ENCODE measurements at regions not wholly inside any gene's neighbourhood (a gene's known extent, or its start where the extent isn't known, plus 50 kb on each side); places are given as distances from the start of the nearest gene placed in this dataset.

GRCh38 chr2:223220658-223220925 is 168.6 kb downstream of the KCNE4 start:
- TF ChIP-seq ARID4B (CRISPR knock-in tag; IDR thresholded peaks at IDR 0.05; ENCODE audit: borderline replicate concordance) (no peak), ELF4 (CRISPR knock-in tag; IDR thresholded peaks at IDR 0.05; ENCODE audit: low read depth) (no peak), NR2C2 (CRISPR knock-in tag; IDR thresholded peaks at IDR 0.05) (no peak), KAT7 (CRISPR knock-in tag; IDR thresholded peaks at IDR 0.05; ENCODE audit: borderline replicate concordance) (no peak), ZNF138 (CRISPR knock-in tag; conservative IDR thresholded peaks at IDR 0.05) (no peak)
- TF ChIP-seq, protein P1, sequence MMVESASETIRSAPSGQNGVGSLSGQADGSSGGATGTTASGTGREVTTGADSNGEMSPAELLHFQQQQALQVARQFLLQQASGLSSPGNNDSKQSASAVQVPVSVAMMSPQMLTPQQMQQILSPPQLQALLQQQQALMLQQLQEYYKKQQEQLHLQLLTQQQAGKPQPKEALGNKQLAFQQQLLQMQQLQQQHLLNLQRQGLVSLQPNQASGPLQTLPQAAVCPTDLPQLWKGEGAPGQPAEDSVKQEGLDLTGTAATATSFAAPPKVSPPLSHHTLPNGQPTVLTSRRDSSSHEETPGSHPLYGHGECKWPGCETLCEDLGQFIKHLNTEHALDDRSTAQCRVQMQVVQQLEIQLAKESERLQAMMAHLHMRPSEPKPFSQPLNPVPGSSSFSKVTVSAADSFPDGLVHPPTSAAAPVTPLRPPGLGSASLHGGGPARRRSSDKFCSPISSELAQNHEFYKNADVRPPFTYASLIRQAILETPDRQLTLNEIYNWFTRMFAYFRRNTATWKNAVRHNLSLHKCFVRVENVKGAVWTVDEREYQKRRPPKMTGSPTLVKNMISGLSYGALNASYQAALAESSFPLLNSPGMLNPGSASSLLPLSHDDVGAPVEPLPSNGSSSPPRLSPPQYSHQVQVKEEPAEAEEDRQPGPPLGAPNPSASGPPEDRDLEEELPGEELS (CRISPR knock-in tag; IDR thresholded peaks at IDR 0.05): no peak
- TF ChIP-seq, protein P2, sequence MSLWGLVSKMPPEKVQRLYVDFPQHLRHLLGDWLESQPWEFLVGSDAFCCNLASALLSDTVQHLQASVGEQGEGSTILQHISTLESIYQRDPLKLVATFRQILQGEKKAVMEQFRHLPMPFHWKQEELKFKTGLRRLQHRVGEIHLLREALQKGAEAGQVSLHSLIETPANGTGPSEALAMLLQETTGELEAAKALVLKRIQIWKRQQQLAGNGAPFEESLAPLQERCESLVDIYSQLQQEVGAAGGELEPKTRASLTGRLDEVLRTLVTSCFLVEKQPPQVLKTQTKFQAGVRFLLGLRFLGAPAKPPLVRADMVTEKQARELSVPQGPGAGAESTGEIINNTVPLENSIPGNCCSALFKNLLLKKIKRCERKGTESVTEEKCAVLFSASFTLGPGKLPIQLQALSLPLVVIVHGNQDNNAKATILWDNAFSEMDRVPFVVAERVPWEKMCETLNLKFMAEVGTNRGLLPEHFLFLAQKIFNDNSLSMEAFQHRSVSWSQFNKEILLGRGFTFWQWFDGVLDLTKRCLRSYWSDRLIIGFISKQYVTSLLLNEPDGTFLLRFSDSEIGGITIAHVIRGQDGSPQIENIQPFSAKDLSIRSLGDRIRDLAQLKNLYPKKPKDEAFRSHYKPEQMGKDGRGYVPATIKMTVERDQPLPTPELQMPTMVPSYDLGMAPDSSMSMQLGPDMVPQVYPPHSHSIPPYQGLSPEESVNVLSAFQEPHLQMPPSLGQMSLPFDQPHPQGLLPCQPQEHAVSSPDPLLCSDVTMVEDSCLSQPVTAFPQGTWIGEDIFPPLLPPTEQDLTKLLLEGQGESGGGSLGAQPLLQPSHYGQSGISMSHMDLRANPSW (CRISPR knock-in tag; conservative IDR thresholded peaks at IDR 0.05; ENCODE audit: low read depth): no peak
- TF ChIP-seq, protein P3, sequence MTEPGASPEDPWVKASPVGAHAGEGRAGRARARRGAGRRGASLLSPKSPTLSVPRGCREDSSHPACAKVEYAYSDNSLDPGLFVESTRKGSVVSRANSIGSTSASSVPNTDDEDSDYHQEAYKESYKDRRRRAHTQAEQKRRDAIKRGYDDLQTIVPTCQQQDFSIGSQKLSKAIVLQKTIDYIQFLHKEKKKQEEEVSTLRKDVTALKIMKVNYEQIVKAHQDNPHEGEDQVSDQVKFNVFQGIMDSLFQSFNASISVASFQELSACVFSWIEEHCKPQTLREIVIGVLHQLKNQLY (CRISPR knock-in tag; IDR thresholded peaks at IDR 0.05): no peak
- Mint-ChIP-seq H3K9me3 (no peaks in the 10 kb centered on the region; the same call in 1 of the 2 replicates), H3K4me3 (no peak overlapping the region), H3K36me3 (no peaks in the 10 kb centered on the region), H3K27me3 (ENCODE audit: low read depth) (no peaks in the 10 kb centered on the region), H3K27ac (no peak overlapping the region), H3K4me1 (peaks cover 23% of the 10 kb centered on the region)
- ChIA-PET CTCF (no interaction called here), POLR2A (interaction anchor here (1.2 kb wide), 1 partner anchor 23 kb away, joined by 3 read pairs; no protein-coding TSS in a partner anchor)
- ATAC-seq (no peak), DNase-seq (ENCODE audit: low spot score) (no peak)

GRCh38 chr2:223221139-223221835 is 169.3 kb downstream of the KCNE4 start:
- H3K27ac Mint-ChIP-seq: no peak overlapping the region
- H3K36me3 Mint-ChIP-seq: no peaks in the 10 kb centered on the region
- DNase-seq (ENCODE audit: low spot score): no peak
- no peak overlapping the region for H3K4me3 Mint-ChIP-seq
- H3K4me1 Mint-ChIP-seq: peaks cover 23% of the 10 kb centered on the region
- no peaks in the 10 kb centered on the region for H3K27me3 Mint-ChIP-seq (ENCODE audit: low read depth)
- peak; percentile 75 for ATAC-seq
- ChIA-PET POLR2A (interaction anchor here (1.2 kb wide), 1 partner anchor 23 kb away, joined by 3 read pairs; no protein-coding TSS in a partner anchor), CTCF (no interaction called here)
- H3K9me3 Mint-ChIP-seq: peaks cover 1% of the 10 kb centered on the region; the same call in 1 of the 2 replicates
- TF ChIP-seq ERG (CRISPR knock-in tag; IDR thresholded peaks at IDR 0.05) (0 out of 2 replicates have a peak, but pooled peaks have one; percentile 23), E2F1 (CRISPR knock-in tag; IDR thresholded peaks at IDR 0.05) (no peak), ZNF671 (CRISPR knock-in tag; IDR thresholded peaks at IDR 0.05) (peak; percentile 94), NFATC4 (CRISPR knock-in tag; IDR thresholded peaks at IDR 0.05) (peak; percentile 93), ZNF532 (CRISPR knock-in tag; IDR thresholded peaks at IDR 0.05; ENCODE audit: borderline replicate concordance) (0 out of 2 replicates have a peak, but pooled peaks have one; percentile 54)
- TF ChIP-seq, protein P4, sequence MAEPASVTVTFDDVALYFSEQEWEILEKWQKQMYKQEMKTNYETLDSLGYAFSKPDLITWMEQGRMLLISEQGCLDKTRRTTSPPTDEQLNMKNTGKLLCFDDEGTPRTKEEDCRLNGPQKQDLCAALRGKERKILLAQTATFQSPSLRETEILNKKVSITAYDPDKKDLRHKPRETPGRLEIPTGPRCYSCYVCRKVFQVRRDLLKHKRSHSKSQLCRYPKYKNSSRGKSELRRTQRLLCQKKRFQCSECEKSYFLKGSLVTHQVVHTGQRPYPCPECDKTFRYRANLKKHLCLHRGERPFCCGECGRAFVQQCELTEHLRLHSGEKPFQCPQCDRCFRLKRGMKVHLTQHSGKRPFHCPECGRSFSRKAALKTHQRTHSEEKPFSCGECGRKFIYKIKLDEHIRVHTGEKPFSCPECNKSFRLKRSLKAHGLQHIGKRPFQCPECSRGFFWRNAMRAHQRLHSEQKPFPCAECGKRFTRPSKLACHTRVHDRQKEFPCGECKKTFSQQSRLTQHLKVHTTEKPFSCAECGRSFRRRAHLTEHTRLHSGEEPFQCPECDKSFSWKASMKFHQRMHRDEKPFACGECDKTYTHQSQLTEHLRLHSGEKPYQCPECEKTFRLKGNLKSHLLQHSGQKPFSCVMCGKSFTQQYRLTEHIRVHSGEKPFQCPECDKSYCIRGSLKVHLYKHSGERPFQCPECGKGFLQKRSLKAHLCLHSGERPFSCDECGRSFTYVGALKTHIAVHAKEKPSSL (CRISPR knock-in tag; conservative IDR thresholded peaks at IDR 0.05): 0 out of 2 replicates have a peak, but pooled peaks have one; percentile 39
